Type B pancreatic cell (in vitro differentiated cells): ENCODE measurements at regions not wholly inside any gene's neighbourhood (a gene's known extent, or its start where the extent isn't known, plus 50 kb on each side); places are given as distances from the start of the nearest gene placed in this dataset.

ENCODE experiments used
- DNase-seq: peaks from one replicate; pipeline ENCODE4 v3.0.0; 2021; ENCODE audit warnings: mixed read lengths; ENCODE audit not compliant: unreplicated experiment; ENCODE audit errors: extremely low spot score
- H3K27ac Mint-ChIP-seq: 2 replicates; pipeline ENCODE4 v1.8.0; 2021; ENCODE audit warnings: mild to moderate bottlenecking, mixed read lengths
- H3K27me3 Mint-ChIP-seq: 2 replicates; pipeline ENCODE4 v1.8.0; 2021; ENCODE audit warnings: mixed read lengths
- H3K36me3 Mint-ChIP-seq: 2 replicates; pipeline ENCODE4 v1.8.0; 2021; ENCODE audit warnings: mixed read lengths
- H3K4me1 Mint-ChIP-seq: one replicate; pipeline ENCODE4 v1.8.0; 2021; ENCODE audit warnings: mixed read lengths; ENCODE audit not compliant: unreplicated experiment
- H3K4me3 Mint-ChIP-seq: 2 replicates; pipeline ENCODE4 v1.8.0; 2021; ENCODE audit warnings: mild to moderate bottlenecking, mixed read lengths
- H3K9me3 Mint-ChIP-seq: 2 replicates; pipeline ENCODE4 v1.8.0; 2021; ENCODE audit warnings: mixed read lengths
- TF ChIP-seq, protein P1 (sequence below): fragments of 200-600 bp; sonication (generic); conservative IDR thresholded peaks from 2 replicates; pipeline ENCODE4 v1.5.0; 2021; ENCODE audit warnings: antibody characterized with exemption, mild to moderate bottlenecking

DNA sequence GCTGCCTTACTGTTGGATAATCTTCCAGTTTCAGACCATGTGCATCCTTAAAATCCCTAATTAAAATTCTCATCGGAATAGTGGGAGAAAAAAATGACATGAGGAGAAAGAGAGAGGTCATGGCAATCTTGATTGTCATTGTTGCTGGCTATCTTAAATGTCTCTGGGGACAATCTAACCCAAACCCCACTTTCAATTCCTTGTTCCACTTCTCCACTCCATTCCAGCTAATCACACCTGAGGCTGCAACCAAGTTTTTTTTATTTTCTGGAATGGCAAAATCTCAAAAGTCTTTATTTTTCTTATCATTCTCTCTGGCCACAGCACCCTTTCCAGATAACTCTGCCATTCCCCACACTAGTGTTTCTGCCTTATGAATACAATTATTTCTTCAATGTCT lies 171.9 kb upstream of the RASA1 start:
- TF ChIP-seq, protein P1, sequence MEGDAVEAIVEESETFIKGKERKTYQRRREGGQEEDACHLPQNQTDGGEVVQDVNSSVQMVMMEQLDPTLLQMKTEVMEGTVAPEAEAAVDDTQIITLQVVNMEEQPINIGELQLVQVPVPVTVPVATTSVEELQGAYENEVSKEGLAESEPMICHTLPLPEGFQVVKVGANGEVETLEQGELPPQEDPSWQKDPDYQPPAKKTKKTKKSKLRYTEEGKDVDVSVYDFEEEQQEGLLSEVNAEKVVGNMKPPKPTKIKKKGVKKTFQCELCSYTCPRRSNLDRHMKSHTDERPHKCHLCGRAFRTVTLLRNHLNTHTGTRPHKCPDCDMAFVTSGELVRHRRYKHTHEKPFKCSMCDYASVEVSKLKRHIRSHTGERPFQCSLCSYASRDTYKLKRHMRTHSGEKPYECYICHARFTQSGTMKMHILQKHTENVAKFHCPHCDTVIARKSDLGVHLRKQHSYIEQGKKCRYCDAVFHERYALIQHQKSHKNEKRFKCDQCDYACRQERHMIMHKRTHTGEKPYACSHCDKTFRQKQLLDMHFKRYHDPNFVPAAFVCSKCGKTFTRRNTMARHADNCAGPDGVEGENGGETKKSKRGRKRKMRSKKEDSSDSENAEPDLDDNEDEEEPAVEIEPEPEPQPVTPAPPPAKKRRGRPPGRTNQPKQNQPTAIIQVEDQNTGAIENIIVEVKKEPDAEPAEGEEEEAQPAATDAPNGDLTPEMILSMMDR: no peak
- no peaks in the 10 kb centered on the region for H3K36me3 Mint-ChIP-seq
- no peak overlapping the region for H3K27ac Mint-ChIP-seq
- H3K4me3 Mint-ChIP-seq: no peak overlapping the region
- H3K27me3 Mint-ChIP-seq: peaks cover 6% of the 10 kb centered on the region
- DNase-seq: no peak
- no peaks in the 10 kb centered on the region for H3K4me1 Mint-ChIP-seq
- H3K9me3 Mint-ChIP-seq: no peaks in the 10 kb centered on the region

DNA sequence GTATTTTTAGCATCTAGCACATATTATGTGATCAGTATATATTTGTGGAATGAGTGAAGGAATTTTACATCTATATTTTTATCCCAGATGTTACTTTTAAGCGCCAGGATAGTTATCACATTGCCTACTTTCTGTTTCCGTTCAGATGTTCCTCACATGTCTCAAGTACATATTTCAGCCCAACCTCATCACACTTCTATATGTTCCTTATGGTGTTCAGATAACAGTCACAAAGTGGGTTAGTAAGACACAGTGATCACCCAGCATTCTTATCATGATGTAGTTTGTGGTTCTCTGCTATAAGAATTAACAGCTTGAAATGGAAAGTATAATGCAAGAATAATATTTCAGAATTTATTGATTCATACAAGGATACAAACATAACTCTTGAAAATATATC lies 170.0 kb upstream of the RASA1 start:
- Mint-ChIP-seq H3K9me3 (no peaks in the 10 kb centered on the region), H3K4me1 (no peaks in the 10 kb centered on the region), H3K4me3 (no peak overlapping the region), H3K36me3 (no peaks in the 10 kb centered on the region), H3K27ac (no peak overlapping the region), H3K27me3 (peaks cover 6% of the 10 kb centered on the region)
- TF ChIP-seq, protein P1: no peak
- no peak for DNase-seq

DNA sequence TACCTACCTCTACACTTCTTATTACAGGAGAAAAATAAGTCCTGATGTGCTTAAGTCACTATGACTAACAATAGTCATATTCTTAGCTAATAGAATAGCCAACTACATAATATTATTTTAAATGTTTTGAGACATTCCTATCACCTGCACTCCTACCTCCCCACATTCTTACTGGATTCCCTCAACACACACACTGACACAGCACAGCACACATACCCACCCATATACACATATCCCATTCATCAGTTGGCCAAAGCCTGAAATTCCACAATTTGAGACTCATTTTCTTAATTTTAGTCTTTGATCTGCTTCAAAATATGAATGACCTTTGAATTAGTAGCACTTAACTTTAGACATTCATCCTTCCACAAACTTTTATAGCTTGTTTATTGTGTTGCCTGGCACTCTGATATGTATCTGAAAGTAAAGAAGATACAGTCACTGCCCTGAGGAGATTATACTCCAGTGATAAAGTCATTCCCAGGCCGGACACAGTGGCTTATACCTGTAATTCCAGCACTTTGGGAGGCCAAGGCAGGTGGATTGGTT lies 168.3 kb upstream of the RASA1 start:
- Mint-ChIP-seq H3K36me3 (no peaks in the 10 kb centered on the region), H3K9me3 (no peaks in the 10 kb centered on the region), H3K27ac (no peak overlapping the region), H3K4me1 (no peaks in the 10 kb centered on the region), H3K4me3 (no peak overlapping the region), H3K27me3 (peaks cover 6% of the 10 kb centered on the region)
- TF ChIP-seq, protein P1: no peak
- DNase-seq: no peak

- Mint-ChIP-seq H3K27ac (no peak overlapping the region), H3K9me3 (no peaks in the 10 kb centered on the region), H3K4me3 (no peak overlapping the region), H3K27me3 (peaks cover 6% of the 10 kb centered on the region), H3K36me3 (no peaks in the 10 kb centered on the region), H3K4me1 (no peaks in the 10 kb centered on the region)
- TF ChIP-seq, protein P1: no peak
- no peak for DNase-seq
Measured at GRCh38 chr5:87099968-87100367, 167.7 kb upstream of the RASA1 start.

GRCh38 chr5:87101321-87101720 lies 166.4 kb upstream of the RASA1 start:
- no peak for DNase-seq
- TF ChIP-seq, protein P1: no peak
- H3K9me3 Mint-ChIP-seq: no peaks in the 10 kb centered on the region
- H3K36me3 Mint-ChIP-seq: no peaks in the 10 kb centered on the region
- peaks cover 6% of the 10 kb centered on the region for H3K27me3 Mint-ChIP-seq
- H3K4me1 Mint-ChIP-seq: no peaks in the 10 kb centered on the region
- no peak overlapping the region for H3K27ac Mint-ChIP-seq
- no peak overlapping the region for H3K4me3 Mint-ChIP-seq

DNA sequence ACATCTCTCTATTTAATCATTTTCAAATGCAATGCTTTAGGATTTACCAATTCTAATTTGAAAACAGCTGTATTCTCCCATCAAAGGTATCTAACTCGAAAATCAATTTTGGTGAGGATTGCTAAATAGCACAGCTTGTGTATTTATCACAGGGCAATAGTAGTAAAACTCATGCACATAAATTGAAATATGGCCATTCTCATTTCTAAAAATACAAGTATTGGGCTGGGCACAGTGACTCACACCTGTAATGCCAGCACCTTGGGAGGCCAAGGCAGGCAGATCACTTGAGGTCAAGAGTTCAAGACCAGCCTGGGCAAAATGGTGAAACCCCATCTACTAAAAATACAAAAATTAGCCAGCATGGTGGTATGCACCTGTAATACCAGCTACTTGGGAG lies 164.8 kb upstream of the RASA1 start:
- Mint-ChIP-seq H3K9me3 (no peaks in the 10 kb centered on the region), H3K4me3 (no peak overlapping the region), H3K4me1 (no peaks in the 10 kb centered on the region), H3K27ac (no peak overlapping the region), H3K36me3 (no peaks in the 10 kb centered on the region), H3K27me3 (no peaks in the 10 kb centered on the region)
- TF ChIP-seq, protein P1: no peak
- no peak for DNase-seq
